SK-N-SH treated with all-trans-retinoic acid at 6 μM for 48 hours (cell line): ENCODE measurements at regions not wholly inside any gene's neighbourhood (a gene's known extent, or its start where the extent isn't known, plus 50 kb on each side); places are given as distances from the start of the nearest gene placed in this dataset.

Source experiments
- GLIS3 ChIP-seq: fragments of 250-450 bp; sonication (Bioruptor Pico); IDR thresholded peaks from 2 replicates; pipeline ENCODE4 v1.5.0; 2020; ENCODE audit warnings: mild to moderate bottlenecking, moderate library complexity
- PPARA ChIP-seq: fragments of 250-450 bp; sonication (Bioruptor Pico); IDR thresholded peaks from 2 replicates; pipeline ENCODE4 v1.5.0; 2020; ENCODE audit warnings: mild to moderate bottlenecking, borderline replicate concordance
- TCF4 ChIP-seq: fragments of 250-450 bp; sonication (Bioruptor Pico); IDR thresholded peaks from 2 replicates; pipeline ENCODE4 v1.8.0; 2021; ENCODE audit warnings: mild to moderate bottlenecking, moderate library complexity, borderline replicate concordance
- ZFP3 ChIP-seq: fragments of 250-450 bp; sonication (Bioruptor Pico); IDR thresholded peaks from 2 replicates; pipeline ENCODE4 v1.5.0; 2020; ENCODE audit warnings: mild to moderate bottlenecking, moderate library complexity

- TF ChIP-seq PPARA (CRISPR knock-in tag) (no peak), TCF4 (CRISPR knock-in tag) (no peak), ZFP3 (CRISPR knock-in tag) (no peak), GLIS3 (no peak)
Measured at GRCh38 chr14:101090976-101091375, 187.5 kb upstream of the RTL1 start.
